SK-N-SH (cell line): ENCODE measurements at regions not wholly inside any gene's neighbourhood (a gene's known extent, or its start where the extent isn't known, plus 50 kb on each side); places are given as distances from the start of the nearest gene placed in this dataset.

Experiments used
- CTCF ChIA-PET: fragments of 300-600, 350-600 bp; formaldehyde crosslinking; extraction: SDS; loops from one replicate; lab custom pipeline; 2021; lab: Yijun Ruan, JAX
- POLR2A ChIA-PET: fragments of 350-600 bp; sonication (Branson Sonifier 250); formaldehyde crosslinking; extraction: SDS; loops from one replicate; lab custom pipeline; 2020; ENCODE audit warnings: antibody characterized with exemption, inconsistent platforms; lab: Yijun Ruan, JAX
- DNase-seq: peaks from one replicate; pipeline ENCODE4 v3.0.0; 2012
- H2AFZ ChIP-seq: fragments of 200-600 bp; sonication (generic); 2 replicates; pipeline ENCODE4 v1.8.1; 2016; ENCODE audit warnings: antibody characterized with exemption, mild to moderate bottlenecking, low read depth
- H3F3A ChIP-seq: fragments of 200-600 bp; sonication (generic); replicated peaks from 2 replicates; pipeline ENCODE3; 2016; ENCODE audit warnings: antibody characterized with exemption, mild to moderate bottlenecking; ENCODE audit not compliant: insufficient read depth
- H3K27ac ChIP-seq, 2 experiments: fragments of 200-500 bp in 1 of 2; fragments of 200-600 bp in 1 of 2; sonication (Bioruptor generic) in 1 of 2; sonication (generic), shearing (Covaris generic) in 1 of 2; 2 replicates each; pipeline versions ENCODE4 v1.5.1 to v1.6.1; 2014 to 2016; ENCODE audit warnings: low read depth in 2 of 2, inconsistent platforms in 1 of 2, low read length in 1 of 2, mild to moderate bottlenecking in 1 of 2, mixed read lengths in 1 of 2
- H3K27me3 ChIP-seq: fragments of 200-600 bp; sonication (generic), shearing (Covaris generic); 2 replicates; pipeline ENCODE4 v1.6.1; 2016; ENCODE audit warnings: mixed run types; ENCODE audit not compliant: insufficient read depth
- H3K36me3 ChIP-seq, 2 experiments: fragments of 200-500 bp in 1 of 2; fragments of 200-600 bp in 1 of 2; sonication (Bioruptor generic) in 1 of 2; sonication (generic) in 1 of 2; replicated peaks in 1 of 2; 2 replicates each; pipeline versions ENCODE3 to v1.5.1; 2014 to 2016; ENCODE audit warnings: low read length in 1 of 2, mild to moderate bottlenecking in 1 of 2; ENCODE audit not compliant: insufficient read depth in 2 of 2, control insufficient read depth in 1 of 2
- H3K4me1 ChIP-seq, 2 experiments: fragments of 200-500 bp in 1 of 2; fragments of 200-600 bp in 1 of 2; sonication (Bioruptor generic) in 1 of 2; sonication (generic), shearing (Covaris generic) in 1 of 2; 2 replicates each; pipeline versions ENCODE4 v1.5.1 to v1.6.1; 2014 to 2016; ENCODE audit warnings: low read depth in 1 of 2, low read length in 1 of 2, mixed run types in 1 of 2; ENCODE audit not compliant: insufficient read depth in 2 of 2, control insufficient read depth in 1 of 2
- H3K4me2 ChIP-seq: fragments of 200-600 bp; sonication (generic), shearing (Covaris generic); 2 replicates; pipeline ENCODE4 v1.6.1; 2017; ENCODE audit warnings: mixed run types
- H3K4me3 ChIP-seq, 2 experiments: fragments of 200-500 bp in 1 of 2; fragments of 200-600 bp in 1 of 2; sonication (Bioruptor generic) in 1 of 2; sonication (generic), shearing (Covaris generic) in 1 of 2; 2 replicates each; pipeline versions ENCODE4 v1.5.1 to v1.8.1; 2014 to 2016; ENCODE audit warnings: low read depth in 2 of 2, inconsistent platforms in 1 of 2, low read length in 1 of 2, mild to moderate bottlenecking in 1 of 2, mixed read lengths in 1 of 2, moderate library complexity in 1 of 2
- H3K79me2 ChIP-seq: fragments of 200-600 bp; sonication (generic); 2 replicates; pipeline ENCODE4 v1.8.1; 2017; ENCODE audit warnings: mild to moderate bottlenecking; ENCODE audit not compliant: insufficient read depth
- H3K9ac ChIP-seq: fragments of 200-600 bp; sonication (generic); 2 replicates; pipeline ENCODE4 v1.6.1; 2017; ENCODE audit warnings: mixed run types
- H3K9me2 ChIP-seq: fragments of 200-600 bp; sonication (generic); 2 replicates; pipeline ENCODE4 v1.6.1; 2017; ENCODE audit warnings: mixed run types
- H3K9me3 ChIP-seq: fragments of 200-600 bp; sonication (generic); 2 replicates; pipeline ENCODE4 v1.6.1; 2017; ENCODE audit warnings: mixed run types, mild to moderate bottlenecking, moderate library complexity
- H4K20me1 ChIP-seq: fragments of 200-600 bp; sonication (generic); 2 replicates; pipeline ENCODE4 v1.6.1; 2017; ENCODE audit warnings: mild to moderate bottlenecking, mixed run types; ENCODE audit not compliant: insufficient read depth
- CHD2 ChIP-seq: fragments of 150-350 bp; IDR thresholded peaks from 2 replicates; pipeline ENCODE4 v1.6.1; 2018; ENCODE audit warnings: low read length; ENCODE audit not compliant: partially characterized antibody
- CTCF ChIP-seq: fragments of 200-600 bp; sonication (generic); IDR thresholded peaks from 2 replicates; pipeline ENCODE4 v1.6.1; 2017; ENCODE audit warnings: antibody characterized with exemption, mild to moderate bottlenecking, moderate library complexity
- EP300 ChIP-seq, 2 experiments: IDR thresholded peaks; 2 replicates each; pipeline versions ENCODE4 v1.4.0 to v1.6.1; 2012; ENCODE audit warnings: borderline replicate concordance in 1 of 2, low read depth in 1 of 2, low read length in 1 of 2
- FOSL2 ChIP-seq: IDR thresholded peaks from 2 replicates; pipeline ENCODE4 v1.4.0; 2012; ENCODE audit warnings: low read depth, mild to moderate bottlenecking, moderate library complexity, borderline replicate concordance
- FOXJ3 ChIP-seq: sonication (generic); formaldehyde crosslinking; IDR thresholded peaks from 2 replicates; pipeline ENCODE4 v1.5.1; 2020; ENCODE audit warnings: mild to moderate bottlenecking, missing genetic modification reagents
- FOXM1 ChIP-seq: IDR thresholded peaks from 2 replicates; pipeline ENCODE4 v1.4.0; 2012; ENCODE audit warnings: low read depth, mild to moderate bottlenecking
- GABPA ChIP-seq: IDR thresholded peaks from 2 replicates; pipeline ENCODE4 v1.4.0; 2012; ENCODE audit warnings: low read depth, mild to moderate bottlenecking
- MAX ChIP-seq: IDR thresholded peaks from 2 replicates; pipeline ENCODE4 v1.4.0; 2012; ENCODE audit warnings: low read depth
- MEF2A ChIP-seq: IDR thresholded peaks from 2 replicates; pipeline ENCODE4 v1.4.0; 2012; ENCODE audit warnings: low read depth, borderline replicate concordance
- MXI1 ChIP-seq: IDR thresholded peaks from 2 replicates; pipeline ENCODE4 v1.6.1; 2012; ENCODE audit warnings: mild to moderate bottlenecking, low read depth, low read length, improper control_type of control experiment
- PBX3 ChIP-seq: IDR thresholded peaks from 2 replicates; pipeline ENCODE4; 2012
- POLR2AphosphoS5 ChIP-seq: IDR thresholded peaks from 2 replicates; pipeline ENCODE4 v1.6.1; 2012; ENCODE audit warnings: low read depth, low read length
- RAD21 ChIP-seq: IDR thresholded peaks from 2 replicates; pipeline ENCODE4 v1.6.1; 2012; ENCODE audit warnings: mild to moderate bottlenecking, low read length
- RCOR1 ChIP-seq: fragments of 150-350 bp; IDR thresholded peaks from 2 replicates; pipeline ENCODE4 v1.6.1; 2017; ENCODE audit warnings: antibody characterized with exemption, low read length
- RXRA ChIP-seq: IDR thresholded peaks from 2 replicates; pipeline ENCODE4 v1.4.0; 2012; ENCODE audit warnings: low read depth, mild to moderate bottlenecking, borderline replicate concordance
- SIN3A ChIP-seq: IDR thresholded peaks from 2 replicates; pipeline ENCODE4 v1.6.1; 2012; ENCODE audit warnings: low read depth, mild to moderate bottlenecking, low read length, moderate library complexity, borderline replicate concordance
- SMC3 ChIP-seq: IDR thresholded peaks from 2 replicates; pipeline ENCODE4 v1.6.1; 2012; ENCODE audit warnings: low read depth, low read length, improper control_type of control experiment
- TEAD4 ChIP-seq: IDR thresholded peaks from 2 replicates; pipeline ENCODE4 v1.4.0; 2012; ENCODE audit warnings: mild to moderate bottlenecking, borderline replicate concordance; ENCODE audit not compliant: insufficient read depth
- USF2 ChIP-seq: fragments of 150-350 bp; IDR thresholded peaks from 2 replicates; pipeline ENCODE4 v1.6.1; 2017; ENCODE audit warnings: antibody characterized with exemption, low read length, low read depth, borderline replicate concordance
- YY1 ChIP-seq: IDR thresholded peaks from 2 replicates; pipeline ENCODE4 v1.4.0; 2012; ENCODE audit warnings: low read depth, mild to moderate bottlenecking
- ZBTB33 ChIP-seq: IDR thresholded peaks from 2 replicates; pipeline ENCODE4 v1.4.0; 2012; ENCODE audit warnings: low read depth, borderline replicate concordance
- WGBS: methylation state at CpG from one replicate; pipeline ENCODE4 v1.1.6; 2017; ENCODE audit warnings: low lambda C conversion rate; 5-methylcytosine and 5-hydroxymethylcytosine counted together

- TF ChIP-seq MEF2A, result no peak
- TF ChIP-seq FOXJ3, result no peak
- no peak for TF ChIP-seq PBX3
- TF ChIP-seq, all 33 proteins: peak for 0
Measured at GRCh38 chr5:51156838-51157237, 226.4 kb upstream of the ISL1 start (continued).

- H3K9me3 ChIP-seq, result no peaks in the 10 kb centered on the region
- H4K20me1 ChIP-seq, result no peaks in the 10 kb centered on the region
- WGBS, result 60% methylated on average over 4 of the region's 5 CpGs
- no peaks in the 10 kb centered on the region for H3K27me3 ChIP-seq
- no peak overlapping the region for H3K4me2 ChIP-seq
- H2AFZ ChIP-seq, result no peak overlapping the region
- no peaks in the 10 kb centered on the region for H3K9me2 ChIP-seq
- H3K4me1 ChIP-seq, result no peaks in the 10 kb centered on the region
- TF ChIP-seq GABPA (no peak), TEAD4 (no peak), FOSL2 (no peak), MEF2A (no peak), MAX (no peak), RXRA (no peak), POLR2AphosphoS5 (no peak), SIN3A (no peak), FOXM1 (no peak), CHD2 (no peak), CTCF (no peak), EP300 (IDR thresholded peaks at IDR 0.05; ENCODE audit: borderline replicate concordance in 1 of 2, low read depth in 1 of 2, low read length in 1 of 2) (no peak), YY1 (no peak), ZBTB33 (no peak), MXI1 (no peak), RAD21 (no peak), USF2 (no peak), RCOR1 (no peak), SMC3 (no peak)
- no peak overlapping the region for H3K9ac ChIP-seq
- H3K36me3 ChIP-seq, result no peaks in the 10 kb centered on the region
- no peak for DNase-seq
- no peaks in the 10 kb centered on the region for H3K79me2 ChIP-seq
- H3K27ac ChIP-seq, result no peak overlapping the region
- no peaks in the 10 kb centered on the region for H3F3A ChIP-seq
- CTCF ChIA-PET, result no interaction called here
- POLR2A ChIA-PET, result no interaction called here
- no peak overlapping the region for H3K4me3 ChIP-seq
Measured at GRCh38 chr5:51159164-51159563, 224.1 kb upstream of the ISL1 start.
